ENCODE measurements at regions not wholly inside any gene's neighbourhood (a gene's known extent, or its start where the extent isn't known, plus 50 kb on each side); places are given as distances from the start of the nearest gene placed in this dataset.
A peak's percentile ranks its signal among the peaks of the same experiment; 100 is the strongest.

DNA sequence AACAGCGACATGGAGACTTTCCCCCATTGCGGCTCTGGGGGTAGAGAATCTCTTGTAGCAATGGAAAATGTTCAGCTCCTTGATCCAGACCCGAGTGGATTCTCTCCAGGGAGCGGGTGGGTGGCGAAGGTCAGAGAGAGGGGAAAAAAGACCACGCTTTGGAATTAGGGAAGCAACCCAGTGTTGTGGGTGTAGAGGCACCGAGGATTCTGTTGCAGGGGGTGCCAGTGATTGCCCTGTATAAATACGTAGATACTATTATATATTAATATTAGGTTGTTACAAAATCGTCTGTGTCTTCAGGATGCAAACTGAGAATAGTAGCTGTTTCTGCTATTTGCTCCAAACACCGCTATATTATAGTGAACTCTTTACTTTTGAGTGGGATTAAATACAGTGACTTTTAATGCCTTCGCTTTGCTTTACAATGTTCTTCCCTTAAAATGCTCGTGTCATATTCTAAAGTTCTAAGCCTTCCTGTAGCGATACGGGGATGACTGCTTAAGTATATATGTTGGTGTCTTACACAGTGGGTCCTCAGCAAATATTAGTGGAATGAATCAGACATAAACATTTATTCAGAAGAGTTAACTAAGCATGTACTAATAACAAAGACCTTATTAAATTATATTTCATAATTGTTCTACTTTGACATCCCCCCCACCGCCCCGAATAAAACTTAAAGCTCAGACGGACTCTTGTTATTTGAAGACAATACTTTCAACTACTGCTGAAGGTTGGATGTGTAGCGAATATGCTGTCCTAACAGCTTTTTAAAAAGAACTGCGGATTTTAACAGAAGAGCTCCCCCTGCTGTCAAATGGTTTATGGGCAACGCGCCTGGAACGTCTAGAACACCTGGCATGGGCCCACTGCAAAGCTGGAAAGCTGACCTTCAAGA is 136.4 kb upstream of the KRAS start:
- TF ChIP-seq, protein P1, sequence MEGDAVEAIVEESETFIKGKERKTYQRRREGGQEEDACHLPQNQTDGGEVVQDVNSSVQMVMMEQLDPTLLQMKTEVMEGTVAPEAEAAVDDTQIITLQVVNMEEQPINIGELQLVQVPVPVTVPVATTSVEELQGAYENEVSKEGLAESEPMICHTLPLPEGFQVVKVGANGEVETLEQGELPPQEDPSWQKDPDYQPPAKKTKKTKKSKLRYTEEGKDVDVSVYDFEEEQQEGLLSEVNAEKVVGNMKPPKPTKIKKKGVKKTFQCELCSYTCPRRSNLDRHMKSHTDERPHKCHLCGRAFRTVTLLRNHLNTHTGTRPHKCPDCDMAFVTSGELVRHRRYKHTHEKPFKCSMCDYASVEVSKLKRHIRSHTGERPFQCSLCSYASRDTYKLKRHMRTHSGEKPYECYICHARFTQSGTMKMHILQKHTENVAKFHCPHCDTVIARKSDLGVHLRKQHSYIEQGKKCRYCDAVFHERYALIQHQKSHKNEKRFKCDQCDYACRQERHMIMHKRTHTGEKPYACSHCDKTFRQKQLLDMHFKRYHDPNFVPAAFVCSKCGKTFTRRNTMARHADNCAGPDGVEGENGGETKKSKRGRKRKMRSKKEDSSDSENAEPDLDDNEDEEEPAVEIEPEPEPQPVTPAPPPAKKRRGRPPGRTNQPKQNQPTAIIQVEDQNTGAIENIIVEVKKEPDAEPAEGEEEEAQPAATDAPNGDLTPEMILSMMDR (IDR thresholded peaks at IDR 0.05; ENCODE audit: low read length), result peak; percentile 91
- no peak for TF ChIP-seq EZH2 (IDR thresholded peaks at IDR 0.05; ENCODE audit: borderline replicate concordance, low read length)
